Neural cell (in vitro differentiated cells): ENCODE measurements at regions not wholly inside any gene's neighbourhood (a gene's known extent, or its start where the extent isn't known, plus 50 kb on each side); places are given as distances from the start of the nearest gene placed in this dataset.

ENCODE experiments used
- MXI1 ChIP-seq: fragments of 450-650 bp; conservative IDR thresholded peaks from 2 replicates; pipeline ENCODE4 v1.6.1; 2014; ENCODE audit warnings: antibody characterized with exemption, mild to moderate bottlenecking; ENCODE audit not compliant: poor library complexity, severe bottlenecking
- TF ChIP-seq, protein P1 (sequence below): fragments of 450-650 bp; IDR thresholded peaks from 2 replicates; pipeline ENCODE4 v1.5.1; 2014; ENCODE audit warnings: antibody characterized with exemption, mild to moderate bottlenecking, moderate library complexity; ENCODE audit not compliant: poor library complexity, severe bottlenecking

DNA sequence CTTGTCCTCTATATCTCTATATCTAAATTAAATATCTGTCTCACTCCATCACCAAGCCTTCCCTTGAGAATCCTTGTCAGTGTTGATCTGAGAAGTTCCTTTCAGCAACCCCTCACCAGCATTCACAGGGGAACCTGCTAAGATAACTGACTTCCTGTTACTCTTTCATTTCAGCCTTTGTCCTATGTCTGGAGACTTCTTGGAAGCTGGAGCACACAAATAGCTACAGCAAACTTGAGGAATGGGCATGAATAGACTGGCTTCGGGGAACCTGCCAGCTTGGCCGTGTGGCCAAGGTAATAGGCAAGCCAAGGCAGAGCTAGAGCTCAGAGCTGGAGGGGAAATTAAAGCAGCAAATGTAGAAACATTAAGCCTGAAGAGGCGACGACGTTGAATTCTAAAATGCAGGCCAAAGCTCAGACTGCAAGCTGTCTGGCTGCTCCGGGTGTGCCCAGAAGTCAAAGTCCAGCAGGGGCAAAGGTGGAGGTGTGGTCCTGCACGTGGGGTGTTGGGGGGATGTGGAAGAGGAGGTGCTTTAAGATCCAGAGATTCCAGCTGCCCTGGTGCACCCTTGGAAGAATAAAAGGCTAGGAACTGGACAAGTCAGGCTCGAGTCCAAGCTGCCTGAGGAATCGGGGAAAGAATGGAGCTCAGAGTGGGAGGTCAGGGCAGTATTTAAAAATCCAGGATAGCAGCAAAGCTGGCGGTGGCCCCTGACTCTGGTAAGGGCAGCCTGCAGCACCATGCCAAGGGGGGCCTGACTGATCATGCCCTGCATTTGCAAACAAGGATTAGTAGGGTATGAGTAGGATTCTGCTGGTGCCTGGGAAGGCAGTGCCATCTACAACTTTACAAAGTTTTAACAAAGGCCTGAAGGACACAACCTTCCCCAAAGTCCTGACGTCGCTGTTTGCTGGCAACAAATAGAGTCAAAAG lies 185.0 kb upstream of the SGK1 start:
- TF ChIP-seq MXI1, result no peak
- TF ChIP-seq, protein P1, sequence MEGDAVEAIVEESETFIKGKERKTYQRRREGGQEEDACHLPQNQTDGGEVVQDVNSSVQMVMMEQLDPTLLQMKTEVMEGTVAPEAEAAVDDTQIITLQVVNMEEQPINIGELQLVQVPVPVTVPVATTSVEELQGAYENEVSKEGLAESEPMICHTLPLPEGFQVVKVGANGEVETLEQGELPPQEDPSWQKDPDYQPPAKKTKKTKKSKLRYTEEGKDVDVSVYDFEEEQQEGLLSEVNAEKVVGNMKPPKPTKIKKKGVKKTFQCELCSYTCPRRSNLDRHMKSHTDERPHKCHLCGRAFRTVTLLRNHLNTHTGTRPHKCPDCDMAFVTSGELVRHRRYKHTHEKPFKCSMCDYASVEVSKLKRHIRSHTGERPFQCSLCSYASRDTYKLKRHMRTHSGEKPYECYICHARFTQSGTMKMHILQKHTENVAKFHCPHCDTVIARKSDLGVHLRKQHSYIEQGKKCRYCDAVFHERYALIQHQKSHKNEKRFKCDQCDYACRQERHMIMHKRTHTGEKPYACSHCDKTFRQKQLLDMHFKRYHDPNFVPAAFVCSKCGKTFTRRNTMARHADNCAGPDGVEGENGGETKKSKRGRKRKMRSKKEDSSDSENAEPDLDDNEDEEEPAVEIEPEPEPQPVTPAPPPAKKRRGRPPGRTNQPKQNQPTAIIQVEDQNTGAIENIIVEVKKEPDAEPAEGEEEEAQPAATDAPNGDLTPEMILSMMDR, result no peak
